ENCODE measurements at regions not wholly inside any gene's neighbourhood (a gene's known extent, or its start where the extent isn't known, plus 50 kb on each side); places are given as distances from the start of the nearest gene placed in this dataset.

DNA sequence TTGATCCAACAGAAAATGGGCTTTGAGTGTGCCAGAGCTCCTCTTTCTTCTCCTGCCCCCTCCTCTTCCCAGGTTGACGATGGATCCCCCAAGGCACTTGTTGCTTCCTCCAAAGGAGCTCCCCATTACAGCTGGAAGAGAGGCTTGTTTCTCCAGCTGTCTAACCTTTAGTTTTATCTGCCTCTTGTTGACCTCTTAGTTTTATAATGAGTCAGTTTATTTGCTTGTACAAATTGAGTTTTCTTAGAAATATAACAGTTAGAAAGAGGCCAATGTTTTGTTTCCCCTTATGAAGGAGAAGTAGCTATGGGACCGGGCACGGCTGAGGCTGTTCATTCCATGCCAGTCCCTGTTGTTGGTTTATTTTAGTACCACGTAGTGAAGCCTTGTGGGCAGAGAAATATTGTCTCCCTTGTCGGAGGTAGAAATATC is 158.2 kb downstream of the SPRY1 start:
- TF ChIP-seq, protein P1, sequence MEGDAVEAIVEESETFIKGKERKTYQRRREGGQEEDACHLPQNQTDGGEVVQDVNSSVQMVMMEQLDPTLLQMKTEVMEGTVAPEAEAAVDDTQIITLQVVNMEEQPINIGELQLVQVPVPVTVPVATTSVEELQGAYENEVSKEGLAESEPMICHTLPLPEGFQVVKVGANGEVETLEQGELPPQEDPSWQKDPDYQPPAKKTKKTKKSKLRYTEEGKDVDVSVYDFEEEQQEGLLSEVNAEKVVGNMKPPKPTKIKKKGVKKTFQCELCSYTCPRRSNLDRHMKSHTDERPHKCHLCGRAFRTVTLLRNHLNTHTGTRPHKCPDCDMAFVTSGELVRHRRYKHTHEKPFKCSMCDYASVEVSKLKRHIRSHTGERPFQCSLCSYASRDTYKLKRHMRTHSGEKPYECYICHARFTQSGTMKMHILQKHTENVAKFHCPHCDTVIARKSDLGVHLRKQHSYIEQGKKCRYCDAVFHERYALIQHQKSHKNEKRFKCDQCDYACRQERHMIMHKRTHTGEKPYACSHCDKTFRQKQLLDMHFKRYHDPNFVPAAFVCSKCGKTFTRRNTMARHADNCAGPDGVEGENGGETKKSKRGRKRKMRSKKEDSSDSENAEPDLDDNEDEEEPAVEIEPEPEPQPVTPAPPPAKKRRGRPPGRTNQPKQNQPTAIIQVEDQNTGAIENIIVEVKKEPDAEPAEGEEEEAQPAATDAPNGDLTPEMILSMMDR (IDR thresholded peaks at IDR 0.05; ENCODE audit: low read depth, low read length, poor library complexity, severe bottlenecking) = no peak
- TF ChIP-seq EZH2phosphoT487 (IDR thresholded peaks at IDR 0.05; ENCODE audit: borderline replicate concordance, low read length) = no peak

All from DOHH2 (cell line).